Endodermal cell (in vitro differentiated cells): ENCODE measurements at regions not wholly inside any gene's neighbourhood (a gene's known extent, or its start where the extent isn't known, plus 50 kb on each side); places are given as distances from the start of the nearest gene placed in this dataset.

Experiments used
- DNase-seq: peaks from one replicate; pipeline ENCODE4 v3.0.0-alpha.2; 2017
- H3K27ac ChIP-seq: 2 replicates; pipeline ENCODE4 v1.5.1; 2013; ENCODE audit warnings: mild to moderate bottlenecking, low read depth, low read length, moderate library complexity
- H3K27me3 ChIP-seq: 2 replicates; pipeline ENCODE4 v1.6.1; 2013; ENCODE audit warnings: mild to moderate bottlenecking, low read length, moderate library complexity; ENCODE audit not compliant: insufficient read depth, control insufficient read depth, poor library complexity, severe bottlenecking
- H3K36me3 ChIP-seq: 2 replicates; pipeline ENCODE4 v1.7.0; 2013; ENCODE audit warnings: mild to moderate bottlenecking, low read length, moderate library complexity; ENCODE audit not compliant: control insufficient read depth, insufficient read depth
- H3K4me1 ChIP-seq: one replicate; pipeline ENCODE4 v1.7.0; 2013; ENCODE audit warnings: low read length; ENCODE audit not compliant: control insufficient read depth, insufficient read depth
- H3K4me3 ChIP-seq: 2 replicates; pipeline ENCODE4 v1.5.1; 2013; ENCODE audit warnings: mild to moderate bottlenecking, low read length, moderate library complexity
- H3K9ac ChIP-seq: 2 replicates; pipeline ENCODE4 v1.6.1; 2013; ENCODE audit warnings: mild to moderate bottlenecking, low read length, moderate library complexity; ENCODE audit not compliant: poor library complexity, severe bottlenecking; ENCODE audit errors: extremely low read depth
- H3K9me3 ChIP-seq: 2 replicates; pipeline ENCODE4 v1.6.1; 2013; ENCODE audit warnings: mild to moderate bottlenecking, low read length, moderate library complexity; ENCODE audit not compliant: control insufficient read depth
- H3K27ac Mint-ChIP-seq: 2 replicates; pipeline ENCODE4 v1.8.0; 2020; ENCODE audit warnings: mixed read lengths
- H3K27me3 Mint-ChIP-seq: 2 replicates; pipeline ENCODE4 v1.8.0; 2021; ENCODE audit warnings: mild to moderate bottlenecking, mixed read lengths; ENCODE audit not compliant: insufficient read depth
- H3K36me3 Mint-ChIP-seq: 2 replicates; pipeline ENCODE4 v1.8.0; 2020; ENCODE audit warnings: low read depth, mixed read lengths
- H3K4me1 Mint-ChIP-seq: 2 replicates; pipeline ENCODE4 v1.8.0; 2020; ENCODE audit warnings: mixed read lengths
- H3K4me3 Mint-ChIP-seq: 2 replicates; pipeline ENCODE4 v1.8.0; 2020; ENCODE audit warnings: mild to moderate bottlenecking, moderate library complexity, mixed read lengths
- H3K9me3 Mint-ChIP-seq: 2 replicates; pipeline ENCODE4 v1.8.0; 2020; ENCODE audit warnings: mild to moderate bottlenecking, mixed read lengths
- CTCF ChIP-seq: fragments of 200-600 bp; sonication (generic); conservative IDR thresholded peaks from 2 replicates; pipeline ENCODE4 v1.5.0; 2021; ENCODE audit warnings: antibody characterized with exemption, mild to moderate bottlenecking
- WGBS, 2 experiments: methylation state at CpG; one replicate each; pipeline versions ENCODE4 v1.1.5 to v1.1.7; 2013; ENCODE audit warnings: missing lambda C conversion rate in 2 of 2, mixed read lengths in 1 of 2; ENCODE audit not compliant: insufficient coverage in 1 of 2, insufficient read length in 1 of 2; 5-methylcytosine and 5-hydroxymethylcytosine counted together

GRCh38 chr9:18163146-18163545 lies 310.8 kb upstream of the ADAMTSL1 start:
- Mint-ChIP-seq H3K4me3 (no peak overlapping the region), H3K27me3 (peaks cover 1% of the 10 kb centered on the region), H3K4me1 (peaks cover 14% of the 10 kb centered on the region), H3K27ac (no peak overlapping the region), H3K36me3 (no peaks in the 10 kb centered on the region), H3K9me3 (no peaks in the 10 kb centered on the region)
- WGBS, 2 experiments: 60 to 65% methylated on average over 1 of the region's 1 CpG
- no peaks in the 10 kb centered on the region for H3K27me3 ChIP-seq
- peaks cover 7% of the 10 kb centered on the region for H3K4me1 ChIP-seq
- TF ChIP-seq CTCF: no peak
- H3K9ac ChIP-seq: no peak overlapping the region
- no peak for DNase-seq
- no peaks in the 10 kb centered on the region for H3K36me3 ChIP-seq
- no peak overlapping the region for H3K4me3 ChIP-seq
- no peak overlapping the region for H3K27ac ChIP-seq
- no peaks in the 10 kb centered on the region for H3K9me3 ChIP-seq

DNA sequence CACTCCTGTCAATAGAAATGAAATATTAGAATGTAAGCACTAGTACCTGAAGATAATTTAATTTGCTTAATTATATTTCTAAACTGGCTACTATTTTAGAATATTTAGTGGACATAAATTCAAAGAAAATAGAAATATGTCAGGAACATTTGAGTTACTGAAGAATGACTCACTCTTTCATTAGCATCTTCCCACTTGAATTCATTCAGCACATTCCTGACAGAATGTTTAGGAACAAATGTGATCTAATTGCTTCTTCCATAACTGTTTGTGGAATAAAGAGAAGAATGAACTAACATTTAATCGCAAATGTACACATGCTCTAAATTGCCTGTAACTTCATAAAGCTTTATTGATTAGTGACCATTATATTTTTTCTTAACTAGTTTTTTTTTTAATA lies 306.2 kb upstream of the ADAMTSL1 start:
- Mint-ChIP-seq H3K4me3 (no peak overlapping the region), H3K27me3 (peaks cover 5% of the 10 kb centered on the region), H3K36me3 (no peaks in the 10 kb centered on the region), H3K9me3 (peaks cover 2% of the 10 kb centered on the region), H3K4me1 (peaks cover 7% of the 10 kb centered on the region), H3K27ac (no peak overlapping the region)
- Histone ChIP-seq H3K4me1 (peaks cover 7% of the 10 kb centered on the region), H3K9ac (no peak overlapping the region), H3K27ac (no peak overlapping the region), H3K4me3 (no peak overlapping the region), H3K9me3 (no peaks in the 10 kb centered on the region), H3K27me3 (no peaks in the 10 kb centered on the region), H3K36me3 (no peaks in the 10 kb centered on the region)
- 100% methylated on average over 1 of the region's 1 CpG; no CpG with 5 or more reads in 1 of the 2 experiments for WGBS, 2 experiments
- TF ChIP-seq CTCF: no peak
- no peak for DNase-seq

DNA sequence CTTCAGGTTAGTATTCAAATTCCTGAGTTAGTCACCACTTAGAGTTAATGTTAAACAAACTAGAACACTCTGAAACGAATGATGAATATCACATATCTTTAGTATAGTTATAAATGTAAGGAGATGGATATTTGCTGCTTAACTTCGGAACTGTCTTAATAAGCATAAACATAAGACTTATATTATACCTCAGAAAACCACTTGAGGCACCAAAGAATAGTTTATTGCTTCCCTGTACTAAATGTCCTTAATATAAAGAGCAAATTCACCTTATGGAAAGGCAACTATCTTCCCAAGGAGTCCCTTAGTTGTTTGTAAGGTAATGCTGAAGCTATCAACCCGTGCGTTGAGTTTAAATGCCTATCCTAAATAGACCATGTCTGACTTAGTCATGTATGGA lies 300.0 kb upstream of the ADAMTSL1 start:
- H3K36me3 Mint-ChIP-seq: peaks cover 3% of the 10 kb centered on the region
- Histone ChIP-seq H3K27me3 (no peaks in the 10 kb centered on the region), H3K27ac (no peak overlapping the region), H3K4me1 (no peaks in the 10 kb centered on the region), H3K9me3 (peaks cover 10% of the 10 kb centered on the region), H3K9ac (no peak overlapping the region), H3K4me3 (no peak overlapping the region), H3K36me3 (no peaks in the 10 kb centered on the region)
- TF ChIP-seq CTCF: no peak
- H3K4me1 Mint-ChIP-seq: no peaks in the 10 kb centered on the region
- WGBS, 2 experiments: 88% methylated on average over 3 of the region's 4 CpGs; no CpG with 5 or more reads in 1 of the 2 experiments
- peaks cover 11% of the 10 kb centered on the region for H3K9me3 Mint-ChIP-seq
- H3K27me3 Mint-ChIP-seq: peaks cover 3% of the 10 kb centered on the region
- no peak for DNase-seq
- no peak overlapping the region for H3K4me3 Mint-ChIP-seq
- H3K27ac Mint-ChIP-seq: no peak overlapping the region
